Ascending aorta (tissue), 2 donors: ENCODE measurements at regions not wholly inside any gene's neighbourhood (a gene's known extent, or its start where the extent isn't known, plus 50 kb on each side); places are given as distances from the start of the nearest gene placed in this dataset.

Experiments
- DNase-seq, 2 donors: peaks; one replicate each; pipeline ENCODE4 v3.0.0-alpha.2; 2019; ENCODE audit warnings: low spot score in 2 of 2
- H3K27ac ChIP-seq, 2 donors: fragments of 200-600 bp; sonication (generic); one replicate each; pipeline ENCODE4 v1.5.1; 2016 to 2017; ENCODE audit warnings: mild to moderate bottlenecking in 1 of 2
- H3K27me3 ChIP-seq: fragments of 200-600 bp; sonication (generic); one replicate; pipeline ENCODE4 v1.5.1; 2017
- H3K36me3 ChIP-seq, 2 donors: fragments of 200-600 bp; sonication (generic); one replicate each; pipeline ENCODE4 v1.5.1; 2016
- H3K4me1 ChIP-seq, 2 donors: fragments of 200-600 bp; sonication (generic); one replicate each; pipeline ENCODE4 v1.5.1; 2016 to 2017; ENCODE audit warnings: mild to moderate bottlenecking in 1 of 2
- H3K4me3 ChIP-seq, 2 donors: fragments of 200-600 bp; sonication (generic); one replicate each; pipeline ENCODE4 v1.5.1; 2016 to 2017; ENCODE audit warnings: mild to moderate bottlenecking in 1 of 2
- H3K9me3 ChIP-seq, 2 donors: fragments of 200-600 bp; sonication (generic); one replicate each; pipeline ENCODE4 v1.5.1; 2016
- CTCF ChIP-seq, 3 experiments: fragments of 200-600 bp in 2 of 3; fragments of 450-650 bp in 1 of 3; sonication (generic) in 2 of 3; IDR thresholded peaks; one replicate each; pipeline ENCODE4 v1.5.1; 2016 to 2019; ENCODE audit warnings: antibody characterized with exemption in 3 of 3, mild to moderate bottlenecking in 1 of 3, moderate library complexity in 1 of 3
- intact Hi-C: fragments of 100-400 bp; cut with DNase I; formaldehyde crosslinking; loops from one replicate; pipeline ENCODE4 v1.15.1; 2023

GRCh38 chr6:40124924-40125323 lies 190.7 kb upstream of the MOCS1 start:
- Histone ChIP-seq H3K9me3 (no peaks in the 10 kb centered on the region), H3K4me3 (no peak overlapping the region), H3K27ac (no peak overlapping the region), H3K36me3 (no peaks in the 10 kb centered on the region), H3K4me1 (no peaks in the 10 kb centered on the region), H3K27me3 (no peaks in the 10 kb centered on the region)
- intact Hi-C loops, result no loop called here
- DNase-seq, result no peak
- TF ChIP-seq CTCF (IDR thresholded peaks at IDR 0.05), result no peak

- H3K27ac ChIP-seq, result no peak overlapping the region
- H3K36me3 ChIP-seq, result no peaks in the 10 kb centered on the region
- no peak for DNase-seq
- H3K9me3 ChIP-seq, result no peaks in the 10 kb centered on the region
- no peaks in the 10 kb centered on the region for H3K27me3 ChIP-seq
- TF ChIP-seq CTCF (IDR thresholded peaks at IDR 0.05), result no peak
- intact Hi-C loops, result no loop called here
- no peak overlapping the region for H3K4me3 ChIP-seq
- no peaks in the 10 kb centered on the region for H3K4me1 ChIP-seq
Observed at GRCh38 chr6:40116832-40117231, 182.6 kb upstream of the MOCS1 start.

GRCh38 chr6:40112350-40112749 lies 178.1 kb upstream of the MOCS1 start:
- TF ChIP-seq CTCF (IDR thresholded peaks at IDR 0.05), result no peak
- Histone ChIP-seq H3K27me3 (no peaks in the 10 kb centered on the region), H3K9me3 (no peaks in the 10 kb centered on the region), H3K27ac (no peak overlapping the region), H3K36me3 (no peaks in the 10 kb centered on the region), H3K4me1 (no peaks in the 10 kb centered on the region), H3K4me3 (no peak overlapping the region)
- intact Hi-C loops, result no loop called here
- DNase-seq, result no peak

GRCh38 chr6:40108736-40109135 lies 174.5 kb upstream of the MOCS1 start:
- TF ChIP-seq CTCF (IDR thresholded peaks at IDR 0.05), result no peak
- Histone ChIP-seq H3K27ac (no peak overlapping the region), H3K4me1 (no peaks in the 10 kb centered on the region), H3K27me3 (no peaks in the 10 kb centered on the region), H3K9me3 (no peaks in the 10 kb centered on the region), H3K36me3 (no peaks in the 10 kb centered on the region), H3K4me3 (no peak overlapping the region)
- intact Hi-C loops, result no loop called here
- no peak for DNase-seq

GRCh38 chr6:40106840-40107239 lies 172.6 kb upstream of the MOCS1 start:
- intact Hi-C loops, result no loop called here
- Histone ChIP-seq H3K27me3 (no peaks in the 10 kb centered on the region), H3K4me3 (no peak overlapping the region), H3K27ac (no peak overlapping the region), H3K9me3 (no peaks in the 10 kb centered on the region), H3K4me1 (no peaks in the 10 kb centered on the region), H3K36me3 (no peaks in the 10 kb centered on the region)
- TF ChIP-seq CTCF (IDR thresholded peaks at IDR 0.05), result no peak
- DNase-seq, result no peak

GRCh38 chr6:40098774-40099173 lies 164.5 kb upstream of the MOCS1 start:
- H3K27me3 ChIP-seq, result no peaks in the 10 kb centered on the region
- TF ChIP-seq CTCF (IDR thresholded peaks at IDR 0.05), result no peak
- intact Hi-C loops, result no loop called here
- H3K27ac ChIP-seq, result no peak overlapping the region
- no peak for DNase-seq
- no peaks in the 10 kb centered on the region for H3K4me1 ChIP-seq
- H3K9me3 ChIP-seq, result no peaks in the 10 kb centered on the region
- no peak overlapping the region for H3K4me3 ChIP-seq
- H3K36me3 ChIP-seq, result no peaks in the 10 kb centered on the region
